ENCODE measurements at regions not wholly inside any gene's neighbourhood (a gene's known extent, or its start where the extent isn't known, plus 50 kb on each side); places are given as distances from the start of the nearest gene placed in this dataset.
"Not testable (repeated sequence)": the region's sequence is repeated elsewhere in the genome, so short reads cannot be mapped to it uniquely, and the experiment has no call there.

GRCh38 chr5:122515210-122515609, 203.2 kb downstream of the SNCAIP start:
- DNase-seq = not testable (repeated sequence)

DNA sequence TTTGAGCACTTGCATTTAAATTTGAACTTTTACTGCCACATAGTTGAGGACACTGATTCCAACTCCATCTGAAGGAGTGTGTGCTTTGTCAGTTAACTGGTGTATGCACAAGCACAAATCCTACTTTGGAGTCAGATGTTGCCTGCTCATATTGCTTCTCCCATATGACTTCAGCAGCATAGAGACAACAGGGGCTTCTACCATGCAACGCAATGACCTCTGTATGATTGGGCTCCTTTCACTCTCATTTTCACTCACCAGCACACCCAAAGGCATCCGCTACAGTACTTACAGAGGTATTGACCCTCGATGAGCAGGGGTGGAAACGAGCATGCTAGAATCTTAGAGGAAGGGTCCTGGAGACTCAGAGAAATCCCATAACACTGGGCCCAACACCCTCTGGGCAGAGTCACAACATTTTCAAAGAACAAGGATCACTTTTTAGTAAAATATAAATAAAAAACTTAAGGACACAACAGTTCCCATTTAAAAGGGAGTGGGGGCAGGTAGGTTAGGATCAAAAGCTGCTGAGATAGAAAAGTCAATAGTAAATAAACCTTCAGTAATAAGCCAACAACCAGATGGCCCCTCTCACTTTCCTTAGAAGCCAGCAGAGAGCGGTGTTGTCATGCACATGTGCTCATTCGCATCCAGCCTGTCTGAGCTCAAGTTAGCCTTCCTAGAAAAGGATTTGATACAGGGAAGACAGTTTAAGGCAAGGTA, 203.8 kb downstream of the SNCAIP start:
- DNase-seq = peak; percentile 26

- no peak for DNase-seq
These were observed 204.4 kb downstream of the SNCAIP start for GRCh38 chr5:122516432-122516743.

DNA sequence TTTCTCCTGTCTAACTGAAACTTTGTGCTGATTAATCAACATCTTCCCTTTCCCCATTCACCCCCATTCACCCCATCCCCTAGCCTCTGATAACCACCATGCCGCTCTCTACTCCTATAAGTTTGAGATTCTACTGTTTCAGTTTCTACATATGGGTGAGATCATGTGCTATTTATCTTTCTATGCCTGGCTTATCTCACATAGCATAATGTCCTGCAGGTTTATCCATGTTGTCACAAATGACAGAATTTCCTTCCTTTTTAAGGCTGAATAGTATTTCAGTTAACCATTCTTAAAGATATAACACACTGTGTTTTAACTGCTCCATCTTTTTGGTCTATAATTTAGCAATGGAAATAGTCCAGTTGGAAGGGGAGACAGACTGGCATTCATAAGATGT, 205.1 kb downstream of the SNCAIP start:
- DNase-seq = no peak

DNA sequence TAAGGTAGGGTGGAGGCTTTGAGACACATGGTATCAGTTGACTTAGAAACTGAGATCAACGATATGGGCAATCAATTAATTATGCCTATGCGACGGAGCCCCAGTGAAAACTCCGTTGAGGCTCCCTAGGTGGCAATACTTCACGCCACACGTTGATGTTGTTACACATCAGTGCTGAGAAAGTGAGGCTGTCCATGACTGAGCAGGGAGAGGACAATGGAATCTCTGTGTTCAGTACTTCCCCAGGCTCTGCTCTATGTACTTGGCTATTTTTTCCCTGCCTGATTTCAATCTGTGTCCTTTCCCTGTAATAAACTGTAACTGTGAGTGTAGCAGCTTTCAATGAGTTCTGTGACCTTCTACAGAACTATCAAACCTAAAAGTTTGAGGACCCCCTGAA, 211.7 kb downstream of the SNCAIP start:
- DNase-seq = no peak

DNA sequence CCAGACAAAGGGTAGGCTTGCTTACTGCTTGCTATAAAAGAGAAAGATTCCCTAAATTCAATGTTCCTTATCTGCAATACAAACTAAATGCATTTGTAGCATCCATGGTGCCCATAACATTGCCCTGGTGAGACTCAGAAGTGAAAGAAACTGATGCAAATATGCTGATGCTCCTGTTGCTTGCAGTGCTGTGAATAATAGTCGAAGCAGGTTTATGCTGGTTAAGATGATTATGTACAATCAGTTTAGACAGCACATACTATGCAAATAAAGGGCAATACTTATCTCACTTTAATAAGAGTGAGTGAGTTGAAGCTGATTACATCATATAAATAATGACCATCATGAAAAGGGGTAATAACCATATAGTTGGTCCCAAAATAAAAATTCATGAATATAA, 215.5 kb downstream of the SNCAIP start:
- DNase-seq = no peak

DNA sequence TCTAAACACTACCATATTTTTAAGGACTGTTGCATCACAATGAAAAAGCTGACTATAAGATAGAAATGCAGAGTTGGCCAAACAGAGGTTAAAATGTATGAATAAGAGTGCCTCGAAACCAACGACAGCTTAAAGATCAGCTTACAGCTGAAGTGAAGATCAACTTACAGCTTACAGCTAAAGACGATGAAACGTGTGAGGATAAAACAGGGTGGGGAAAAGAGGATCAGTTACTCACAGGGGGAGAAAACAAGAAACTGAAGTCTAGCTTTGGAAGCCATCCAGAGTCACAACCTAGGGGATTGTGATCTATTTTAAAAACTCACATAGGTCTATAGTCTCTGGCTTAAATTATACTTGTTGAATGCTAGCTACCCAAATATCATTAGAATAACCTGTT, 220.0 kb downstream of the SNCAIP start:
- no peak for DNase-seq

GRCh38 chr5:122533825-122534224, 221.8 kb downstream of the SNCAIP start:
- no peak for DNase-seq

GRCh38 chr5:122534829-122535228, 222.8 kb downstream of the SNCAIP start:
- no peak for DNase-seq

DNA sequence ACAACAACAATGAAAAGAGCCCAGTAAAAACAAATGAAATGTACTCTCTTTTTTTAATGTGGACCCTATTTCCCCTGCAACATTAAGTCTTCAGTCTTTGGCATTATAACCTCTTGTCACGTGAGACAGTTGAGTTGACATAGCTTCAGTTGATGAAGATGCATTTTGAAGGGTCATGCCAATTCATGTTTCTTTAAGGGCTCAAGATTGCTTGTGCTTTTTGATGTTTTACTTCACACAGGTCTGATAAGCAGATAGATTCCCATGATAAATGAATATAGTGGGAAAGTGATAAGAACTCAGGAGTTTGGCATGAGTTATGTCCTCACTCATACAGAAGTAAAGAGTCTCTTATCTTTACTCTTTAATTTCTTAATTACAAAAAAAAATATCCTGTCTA, 229.4 kb downstream of the SNCAIP start:
- no peak for DNase-seq

DNA sequence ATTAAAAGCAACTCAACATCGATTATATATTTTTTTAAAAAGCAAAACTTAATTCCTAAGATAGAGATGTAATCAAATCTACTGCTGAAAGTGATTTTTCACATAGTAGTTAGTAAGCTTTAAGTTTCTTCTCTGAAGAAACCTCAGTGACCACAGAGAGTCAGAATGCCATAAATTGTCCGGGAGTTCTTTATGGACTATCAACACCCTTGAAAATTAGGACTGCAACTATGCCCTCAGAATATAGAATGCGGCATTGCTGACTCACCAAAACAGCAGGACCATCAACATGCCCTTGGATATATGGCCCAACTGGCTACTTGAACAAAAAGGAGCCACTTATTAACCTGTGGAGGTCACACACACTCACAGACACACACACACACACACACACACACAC, 228.9 kb upstream of the SNX2 start:
- DNase-seq = no peak

DNA sequence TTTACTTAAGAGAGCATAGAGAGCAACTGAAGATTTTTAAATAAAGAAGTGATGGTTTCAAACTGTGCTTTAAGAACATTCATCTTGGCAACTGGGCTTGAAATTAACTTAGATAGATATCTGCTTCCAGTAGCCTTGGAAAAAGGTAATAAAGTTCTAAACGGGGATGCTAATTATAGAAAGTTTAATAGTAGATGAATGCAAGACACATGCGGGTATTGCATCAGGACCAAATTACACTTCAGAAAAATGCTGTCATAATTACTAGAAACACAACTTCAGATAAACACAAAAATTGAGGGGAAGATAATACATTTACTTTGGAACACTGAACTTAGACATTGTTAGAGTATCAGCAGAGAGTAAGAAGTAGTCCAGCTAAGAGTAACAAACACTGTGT, 227.7 kb upstream of the SNX2 start:
- DNase-seq = no peak

DNA sequence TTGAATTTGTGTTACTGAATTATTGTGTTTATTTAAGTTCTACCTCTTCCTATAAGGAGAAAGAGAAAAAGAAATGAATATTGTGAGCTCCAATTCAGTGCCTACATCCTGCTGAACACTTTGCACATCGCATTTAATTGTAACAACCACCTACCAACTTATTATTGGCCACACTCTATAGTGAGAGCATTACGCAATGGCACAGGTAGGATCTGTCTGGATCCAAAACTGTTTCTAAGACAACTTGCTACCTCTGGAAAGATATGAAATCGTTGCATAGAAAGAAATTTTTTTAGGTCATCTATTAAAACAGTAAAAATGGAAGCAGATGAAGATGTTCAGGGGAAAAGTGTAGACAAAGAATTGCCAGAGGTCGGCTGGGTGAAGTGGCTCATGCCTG, 227.2 kb upstream of the SNX2 start:
- DNase-seq = no peak

DNA sequence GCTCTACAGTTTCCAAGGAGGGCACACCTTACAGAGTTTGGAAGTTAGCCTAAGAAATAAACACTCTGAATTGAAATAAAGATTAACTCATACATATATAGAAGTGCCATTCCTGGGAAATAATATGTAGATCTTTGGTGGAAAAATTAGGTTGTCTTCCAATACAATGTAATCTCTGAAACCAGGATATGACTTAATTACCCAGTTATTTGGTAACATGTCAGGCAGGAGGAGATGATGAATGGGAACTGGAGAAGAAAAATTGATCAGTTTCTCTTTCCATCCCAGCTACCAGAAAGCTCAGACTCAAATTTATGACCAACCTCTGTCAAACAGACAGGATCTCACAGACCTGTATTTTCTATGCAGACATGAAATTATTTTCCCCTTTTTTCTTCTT, 215.2 kb upstream of the SNX2 start:
- DNase-seq = no peak

DNA sequence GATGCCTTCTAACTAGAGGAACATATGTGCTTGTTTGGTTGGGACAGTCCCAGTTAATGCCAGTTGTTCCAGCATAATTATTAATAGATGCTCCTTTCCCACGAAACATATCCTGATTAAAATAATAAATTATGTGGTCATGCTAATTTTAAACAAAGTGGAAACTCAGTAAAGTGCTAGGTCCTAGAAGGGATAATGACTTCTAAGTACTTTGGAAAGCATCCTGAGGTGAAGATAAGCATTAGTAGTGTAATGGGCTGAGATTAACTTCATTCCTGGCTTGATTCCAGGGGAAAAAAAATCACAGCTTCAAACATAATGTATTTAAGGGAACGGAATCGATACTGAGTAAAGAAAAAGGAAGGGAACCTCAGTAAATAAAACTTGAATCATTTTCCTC, 213.7 kb upstream of the SNX2 start:
- no peak for DNase-seq

DNA sequence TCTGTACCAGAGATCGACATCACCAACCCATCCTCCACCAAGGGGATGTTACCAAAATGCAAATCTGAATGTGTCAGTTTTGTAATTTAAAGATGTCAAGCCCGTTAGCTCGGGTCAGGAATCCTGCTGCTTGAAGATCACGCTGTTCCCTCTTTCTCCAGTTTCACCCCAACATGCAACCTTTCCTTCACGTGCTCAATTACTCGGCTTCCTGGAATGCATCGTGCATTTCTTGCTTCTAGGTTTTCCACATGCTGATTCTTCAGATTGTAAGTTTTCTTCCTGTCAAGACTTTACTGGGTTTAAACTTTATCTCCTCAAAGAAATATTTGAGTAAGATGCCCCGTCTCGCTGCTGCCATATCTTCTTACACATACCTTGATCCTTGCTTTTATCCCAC, 209.5 kb upstream of the SNX2 start:
- no peak for DNase-seq

DNA sequence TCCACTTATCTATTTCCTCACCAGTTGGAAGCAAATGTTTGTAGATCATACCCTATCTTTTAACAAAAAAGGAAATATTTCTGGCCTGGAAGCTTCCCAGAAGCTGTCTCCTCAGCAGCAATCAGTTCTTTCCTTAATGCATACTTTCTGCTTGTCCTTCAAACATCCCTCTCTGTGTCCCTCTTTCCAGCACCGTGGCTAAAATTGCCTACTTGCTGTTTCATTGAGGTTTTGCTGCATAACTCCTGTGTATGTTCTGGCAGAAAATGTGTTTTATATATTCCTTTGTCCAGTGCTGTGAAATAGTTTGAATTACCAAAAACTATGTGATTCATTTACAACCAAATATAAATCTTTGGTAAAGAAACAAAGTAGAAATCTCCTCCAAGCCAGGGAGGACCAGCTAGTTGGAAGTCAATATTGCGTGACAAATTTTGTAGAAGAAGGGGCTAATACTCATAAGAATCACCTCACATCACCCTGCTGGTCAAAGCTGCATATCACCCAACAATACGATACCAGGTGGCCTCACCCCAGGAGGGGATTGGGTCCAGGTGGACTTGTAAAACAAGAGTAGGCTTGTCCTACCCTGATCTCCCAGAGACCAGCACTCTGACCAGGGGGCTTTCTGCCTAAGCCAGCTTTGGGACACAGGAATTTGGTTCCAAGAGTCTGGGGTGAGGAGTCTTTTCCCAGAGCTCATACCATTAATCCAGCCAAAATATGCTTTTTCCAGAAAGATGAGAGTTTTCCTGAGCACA, 198.4 kb upstream of the SNX2 start:
- DNase-seq = no peak

DNA sequence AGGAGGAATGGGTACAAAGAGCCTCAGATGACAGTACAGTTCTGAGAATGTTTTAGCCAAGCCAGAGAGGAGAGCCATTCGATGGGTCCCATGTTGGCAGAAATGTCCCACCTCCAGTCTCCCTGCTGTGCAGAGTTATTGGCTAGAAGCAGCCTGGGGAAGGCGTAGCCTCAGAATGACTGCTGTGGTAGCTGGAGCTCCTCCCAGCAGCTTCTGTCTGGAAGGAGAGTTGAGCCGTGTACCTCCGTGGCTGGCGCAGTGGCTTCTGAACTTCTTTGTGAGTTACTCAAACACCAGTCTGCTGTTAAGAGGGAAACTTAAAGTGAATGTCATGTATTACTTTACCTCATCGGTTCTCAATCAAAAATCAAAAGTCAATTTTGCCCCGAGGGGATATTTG, 193.3 kb upstream of the SNX2 start:
- DNase-seq = no peak

DNA sequence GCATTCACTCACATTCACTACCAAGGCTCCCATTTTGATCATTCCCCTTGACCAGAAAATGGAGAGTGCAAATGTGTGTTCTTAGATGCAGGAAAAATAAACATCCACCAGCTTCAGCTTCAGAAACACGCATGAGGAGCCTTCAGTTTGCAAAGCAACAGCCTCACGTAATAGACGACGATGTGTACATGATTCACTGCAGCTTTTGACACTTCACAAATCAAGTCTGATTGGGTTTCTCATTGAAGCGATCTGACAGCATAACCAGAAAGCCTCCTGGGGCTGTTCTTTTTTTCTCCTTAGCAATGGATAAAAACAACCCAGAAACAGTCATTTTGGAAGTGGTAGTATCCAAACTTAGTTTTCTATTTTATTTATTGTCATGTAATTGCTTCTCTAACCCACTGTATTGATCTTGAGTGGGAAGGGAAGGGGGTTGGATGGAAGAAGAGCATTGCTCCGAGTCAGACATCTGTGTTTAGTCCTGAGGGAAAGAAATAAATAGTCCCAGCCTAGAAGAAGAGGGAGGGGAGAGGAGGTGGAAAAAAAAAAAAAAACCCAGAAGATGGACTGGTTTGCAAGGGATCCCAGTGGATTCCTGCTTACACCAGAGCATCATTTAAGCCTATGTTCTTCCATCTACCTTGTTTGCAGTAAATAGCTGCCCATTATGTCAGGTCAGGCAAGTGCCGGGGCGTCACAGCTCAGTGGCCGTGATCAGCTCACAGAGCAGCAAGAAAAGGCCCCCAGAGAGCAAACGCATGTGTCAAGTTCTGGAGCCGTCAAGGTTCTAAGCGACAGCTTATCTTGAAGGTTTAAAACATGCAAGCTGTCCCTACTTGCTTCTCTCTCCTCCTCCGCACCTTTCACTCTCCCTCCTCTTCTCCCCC, 190.2 kb upstream of the SNX2 start:
- DNase-seq = no peak

- no peak for DNase-seq
These were observed 189.5 kb upstream of the SNX2 start for GRCh38 chr5:122585371-122585770.

- DNase-seq = no peak
These were observed 188.5 kb upstream of the SNX2 start for GRCh38 chr5:122586351-122586750.

DNA sequence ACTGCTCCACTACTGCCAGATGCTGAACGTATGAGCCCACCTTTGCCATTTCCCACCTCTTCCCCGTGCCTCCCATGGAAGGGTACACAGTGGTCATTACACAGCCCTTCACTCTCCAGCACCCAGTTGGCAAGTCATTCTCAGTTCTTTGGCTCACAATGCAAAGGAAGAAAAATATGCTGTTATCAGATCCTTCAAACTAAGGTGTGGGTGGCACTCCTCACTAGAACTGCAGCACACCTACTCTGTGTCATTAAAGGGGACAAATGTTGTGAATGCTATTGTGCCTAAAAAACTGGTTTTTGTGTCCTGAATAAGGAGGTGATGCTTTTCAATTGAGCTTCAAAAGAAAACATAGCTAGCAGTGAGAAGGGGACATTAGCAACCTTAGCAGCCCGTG, 183.1 kb upstream of the SNX2 start:
- no peak for DNase-seq

GRCh38 chr5:122599000-122599399, 175.9 kb upstream of the SNX2 start:
- DNase-seq = no peak

- no peak for DNase-seq
These were observed 174.0 kb upstream of the SNX2 start for GRCh38 chr5:122600924-122601323.
